ENCODE measurements at regions not wholly inside any gene's neighbourhood (a gene's known extent, or its start where the extent isn't known, plus 50 kb on each side); places are given as distances from the start of the nearest gene placed in this dataset.

DNA sequence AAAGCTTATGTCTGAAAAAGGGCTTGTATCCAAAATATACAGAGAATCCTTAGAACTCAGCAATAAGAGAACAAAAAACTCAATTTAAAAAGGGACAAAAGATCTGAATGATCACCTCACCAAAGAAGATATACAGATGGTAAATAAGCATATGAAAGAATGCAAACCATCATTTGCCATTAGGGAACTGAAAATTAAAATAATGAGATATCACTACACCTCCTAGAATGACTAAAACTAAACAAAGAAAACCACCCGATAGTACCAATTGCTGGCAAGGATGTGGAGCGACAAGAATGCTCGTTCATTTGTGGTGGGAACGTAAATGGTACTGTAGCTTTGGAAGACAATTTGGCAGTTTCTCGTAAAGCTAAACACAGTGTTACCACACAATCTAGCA, 66.9 kb upstream of the MPHOSPH6 start:
- TF ChIP-seq, protein P1, sequence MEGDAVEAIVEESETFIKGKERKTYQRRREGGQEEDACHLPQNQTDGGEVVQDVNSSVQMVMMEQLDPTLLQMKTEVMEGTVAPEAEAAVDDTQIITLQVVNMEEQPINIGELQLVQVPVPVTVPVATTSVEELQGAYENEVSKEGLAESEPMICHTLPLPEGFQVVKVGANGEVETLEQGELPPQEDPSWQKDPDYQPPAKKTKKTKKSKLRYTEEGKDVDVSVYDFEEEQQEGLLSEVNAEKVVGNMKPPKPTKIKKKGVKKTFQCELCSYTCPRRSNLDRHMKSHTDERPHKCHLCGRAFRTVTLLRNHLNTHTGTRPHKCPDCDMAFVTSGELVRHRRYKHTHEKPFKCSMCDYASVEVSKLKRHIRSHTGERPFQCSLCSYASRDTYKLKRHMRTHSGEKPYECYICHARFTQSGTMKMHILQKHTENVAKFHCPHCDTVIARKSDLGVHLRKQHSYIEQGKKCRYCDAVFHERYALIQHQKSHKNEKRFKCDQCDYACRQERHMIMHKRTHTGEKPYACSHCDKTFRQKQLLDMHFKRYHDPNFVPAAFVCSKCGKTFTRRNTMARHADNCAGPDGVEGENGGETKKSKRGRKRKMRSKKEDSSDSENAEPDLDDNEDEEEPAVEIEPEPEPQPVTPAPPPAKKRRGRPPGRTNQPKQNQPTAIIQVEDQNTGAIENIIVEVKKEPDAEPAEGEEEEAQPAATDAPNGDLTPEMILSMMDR (IDR thresholded peaks at IDR 0.05; ENCODE audit: control extremely low read depth in 1 of 3, insufficient read depth in 1 of 3, low read depth in 1 of 3, low read length in 3 of 3), result no peak
- TF ChIP-seq POU5F1 (IDR thresholded peaks at IDR 0.05; ENCODE audit: low read depth, low read length) (no peak), TEAD4 (IDR thresholded peaks at IDR 0.05; ENCODE audit: low read depth, low read length) (no peak), SP1 (IDR thresholded peaks at IDR 0.05; ENCODE audit: low read depth, low read length) (no peak), POLR2A (IDR thresholded peaks at IDR 0.05; ENCODE audit: control extremely low read depth in 1 of 2, low read depth in 2 of 2, low read length in 2 of 2) (no peak), JUN (IDR thresholded peaks at IDR 0.05; ENCODE audit: low read depth, low read length) (no peak), BCL11A (IDR thresholded peaks at IDR 0.05; ENCODE audit: low read depth in 2 of 2, low read length in 2 of 2) (no peak)

Measured in H1 (cell line).